Endodermal cell (in vitro differentiated cells): ENCODE measurements at regions not wholly inside any gene's neighbourhood (a gene's known extent, or its start where the extent isn't known, plus 50 kb on each side); places are given as distances from the start of the nearest gene placed in this dataset.

ENCODE experiments used
- DNase-seq: peaks from one replicate; pipeline ENCODE4 v3.0.0-alpha.2; 2017
- H3K27ac ChIP-seq: 2 replicates; pipeline ENCODE4 v1.5.1; 2013; ENCODE audit warnings: mild to moderate bottlenecking, low read depth, low read length, moderate library complexity
- H3K27me3 ChIP-seq: 2 replicates; pipeline ENCODE4 v1.6.1; 2013; ENCODE audit warnings: mild to moderate bottlenecking, low read length, moderate library complexity; ENCODE audit not compliant: insufficient read depth, control insufficient read depth, poor library complexity, severe bottlenecking
- H3K36me3 ChIP-seq: 2 replicates; pipeline ENCODE4 v1.7.0; 2013; ENCODE audit warnings: mild to moderate bottlenecking, low read length, moderate library complexity; ENCODE audit not compliant: control insufficient read depth, insufficient read depth
- H3K4me1 ChIP-seq: one replicate; pipeline ENCODE4 v1.7.0; 2013; ENCODE audit warnings: low read length; ENCODE audit not compliant: control insufficient read depth, insufficient read depth
- H3K4me3 ChIP-seq: 2 replicates; pipeline ENCODE4 v1.5.1; 2013; ENCODE audit warnings: mild to moderate bottlenecking, low read length, moderate library complexity
- H3K9ac ChIP-seq: 2 replicates; pipeline ENCODE4 v1.6.1; 2013; ENCODE audit warnings: mild to moderate bottlenecking, low read length, moderate library complexity; ENCODE audit not compliant: poor library complexity, severe bottlenecking; ENCODE audit errors: extremely low read depth
- H3K9me3 ChIP-seq: 2 replicates; pipeline ENCODE4 v1.6.1; 2013; ENCODE audit warnings: mild to moderate bottlenecking, low read length, moderate library complexity; ENCODE audit not compliant: control insufficient read depth
- H3K27ac Mint-ChIP-seq: 2 replicates; pipeline ENCODE4 v1.8.0; 2020; ENCODE audit warnings: mixed read lengths
- H3K27me3 Mint-ChIP-seq: 2 replicates; pipeline ENCODE4 v1.8.0; 2021; ENCODE audit warnings: mild to moderate bottlenecking, mixed read lengths; ENCODE audit not compliant: insufficient read depth
- H3K36me3 Mint-ChIP-seq: 2 replicates; pipeline ENCODE4 v1.8.0; 2020; ENCODE audit warnings: low read depth, mixed read lengths
- H3K4me1 Mint-ChIP-seq: 2 replicates; pipeline ENCODE4 v1.8.0; 2020; ENCODE audit warnings: mixed read lengths
- H3K4me3 Mint-ChIP-seq: 2 replicates; pipeline ENCODE4 v1.8.0; 2020; ENCODE audit warnings: mild to moderate bottlenecking, moderate library complexity, mixed read lengths
- H3K9me3 Mint-ChIP-seq: 2 replicates; pipeline ENCODE4 v1.8.0; 2020; ENCODE audit warnings: mild to moderate bottlenecking, mixed read lengths
- CTCF ChIP-seq: fragments of 200-600 bp; sonication (generic); conservative IDR thresholded peaks from 2 replicates; pipeline ENCODE4 v1.5.0; 2021; ENCODE audit warnings: antibody characterized with exemption, mild to moderate bottlenecking
- WGBS, 2 experiments: methylation state at CpG; one replicate each; pipeline versions ENCODE4 v1.1.5 to v1.1.7; 2013; ENCODE audit warnings: missing lambda C conversion rate in 2 of 2, mixed read lengths in 1 of 2; ENCODE audit not compliant: insufficient coverage in 1 of 2, insufficient read length in 1 of 2; 5-methylcytosine and 5-hydroxymethylcytosine counted together

GRCh38 chr14:44112774-44113460 lies 394.2 kb downstream of the FSCB start:
- Histone ChIP-seq H3K4me1 (no peaks in the 10 kb centered on the region), H3K9ac (no peak overlapping the region), H3K27ac (no peak overlapping the region), H3K4me3 (no peak overlapping the region), H3K36me3 (no peaks in the 10 kb centered on the region), H3K27me3 (no peaks in the 10 kb centered on the region), H3K9me3 (peaks cover 11% of the 10 kb centered on the region)
- no peak for TF ChIP-seq CTCF
- peaks cover 26% of the 10 kb centered on the region for H3K9me3 Mint-ChIP-seq
- no peak overlapping the region for H3K27ac Mint-ChIP-seq
- H3K4me3 Mint-ChIP-seq, result no peak overlapping the region
- DNase-seq, result no peak
- H3K36me3 Mint-ChIP-seq, result no peaks in the 10 kb centered on the region
- H3K27me3 Mint-ChIP-seq, result no peaks in the 10 kb centered on the region
- no peaks in the 10 kb centered on the region for H3K4me1 Mint-ChIP-seq

- Histone ChIP-seq H3K4me3 (no peak overlapping the region), H3K4me1 (no peaks in the 10 kb centered on the region), H3K9me3 (peaks cover 11% of the 10 kb centered on the region), H3K9ac (no peak overlapping the region), H3K27me3 (no peaks in the 10 kb centered on the region), H3K27ac (no peak overlapping the region), H3K36me3 (no peaks in the 10 kb centered on the region)
- H3K27ac Mint-ChIP-seq, result no peak overlapping the region
- H3K4me1 Mint-ChIP-seq, result no peaks in the 10 kb centered on the region
- 95 to 100% methylated on average over 1 of the region's 1 CpG for WGBS, 2 experiments
- DNase-seq, result no peak
- no peak overlapping the region for H3K4me3 Mint-ChIP-seq
- no peak for TF ChIP-seq CTCF
- peaks cover 30% of the 10 kb centered on the region for H3K9me3 Mint-ChIP-seq
- no peaks in the 10 kb centered on the region for H3K27me3 Mint-ChIP-seq
- H3K36me3 Mint-ChIP-seq, result no peaks in the 10 kb centered on the region
Measured at GRCh38 chr14:44109036-44109435, 398.0 kb downstream of the FSCB start.

- Histone ChIP-seq H3K9me3 (peaks cover 11% of the 10 kb centered on the region), H3K4me3 (no peak overlapping the region), H3K27ac (no peak overlapping the region), H3K27me3 (no peaks in the 10 kb centered on the region), H3K36me3 (no peaks in the 10 kb centered on the region), H3K9ac (no peak overlapping the region), H3K4me1 (no peaks in the 10 kb centered on the region)
- H3K9me3 Mint-ChIP-seq, result peaks cover 30% of the 10 kb centered on the region
- H3K4me3 Mint-ChIP-seq, result no peak overlapping the region
- no peaks in the 10 kb centered on the region for H3K36me3 Mint-ChIP-seq
- WGBS, 2 experiments, result 95% methylated on average over 1 of the region's 1 CpG; no CpG with 5 or more reads in 1 of the 2 experiments
- no peak for DNase-seq
- no peaks in the 10 kb centered on the region for H3K27me3 Mint-ChIP-seq
- H3K27ac Mint-ChIP-seq, result no peak overlapping the region
- TF ChIP-seq CTCF, result no peak
- H3K4me1 Mint-ChIP-seq, result no peaks in the 10 kb centered on the region
Measured at GRCh38 chr14:44108601-44109000, 398.5 kb downstream of the FSCB start.
